ENCODE measurements at regions not wholly inside any gene's neighbourhood (a gene's known extent, or its start where the extent isn't known, plus 50 kb on each side); places are given as distances from the start of the nearest gene placed in this dataset.

DNA sequence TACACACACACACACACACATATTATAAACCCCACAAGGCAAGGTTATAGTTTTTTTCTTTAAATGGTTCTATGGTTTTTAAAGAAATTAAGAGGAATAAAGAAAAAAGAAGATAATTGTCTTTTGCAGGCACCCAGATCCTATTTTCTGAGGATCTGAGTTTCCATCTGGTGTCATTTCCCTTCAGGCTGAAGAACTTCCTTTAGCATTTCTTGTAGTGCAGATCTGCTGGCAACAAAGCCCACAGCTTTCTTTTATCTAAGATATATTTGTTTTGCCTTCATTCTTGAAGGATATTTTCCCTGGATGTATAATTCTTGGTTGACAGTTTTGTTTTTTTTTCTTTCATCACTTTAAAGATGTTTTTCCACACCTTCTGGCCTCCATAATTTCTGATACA, 57.6 kb upstream of the PMEPA1 start:
- H3K4me1 Mint-ChIP-seq = peaks cover 18% of the 10 kb centered on the region
- H3K9me3 Mint-ChIP-seq = no peaks in the 10 kb centered on the region; the same call in 2 of the 3 replicates
- no peaks in the 10 kb centered on the region for H3F3A ChIP-seq (replicated peaks; ENCODE audit: low read depth)
- no peak overlapping the region for H3K27ac ChIP-seq (ENCODE audit: low read depth)
- ATAC-seq = no peak
- H2AFZ ChIP-seq = no peak overlapping the region
- no peak overlapping the region for H3K4me2 ChIP-seq
- TF ChIP-seq JUNB (IDR thresholded peaks at IDR 0.05; ENCODE audit: unreplicated experiment) (no peak), EZH2phosphoT487 (IDR thresholded peaks at IDR 0.05; ENCODE audit: unreplicated experiment) (no peak), EZH2 (IDR thresholded peaks at IDR 0.05; ENCODE audit: low read depth, unreplicated experiment) (no peak), ZNF114 (CRISPR knock-in tag; IDR thresholded peaks at IDR 0.05) (no peak), CREB1 (CRISPR knock-in tag; IDR thresholded peaks at IDR 0.05; ENCODE audit: low read depth) (no peak), POLR2AphosphoS5 (IDR thresholded peaks at IDR 0.05; ENCODE audit: low read depth) (no peak), STAT1 (IDR thresholded peaks at IDR 0.05; ENCODE audit: unreplicated experiment) (no peak), ZNF331 (CRISPR knock-in tag; IDR thresholded peaks at IDR 0.05; ENCODE audit: low read depth) (no peak)
- TF ChIP-seq, protein P1, sequence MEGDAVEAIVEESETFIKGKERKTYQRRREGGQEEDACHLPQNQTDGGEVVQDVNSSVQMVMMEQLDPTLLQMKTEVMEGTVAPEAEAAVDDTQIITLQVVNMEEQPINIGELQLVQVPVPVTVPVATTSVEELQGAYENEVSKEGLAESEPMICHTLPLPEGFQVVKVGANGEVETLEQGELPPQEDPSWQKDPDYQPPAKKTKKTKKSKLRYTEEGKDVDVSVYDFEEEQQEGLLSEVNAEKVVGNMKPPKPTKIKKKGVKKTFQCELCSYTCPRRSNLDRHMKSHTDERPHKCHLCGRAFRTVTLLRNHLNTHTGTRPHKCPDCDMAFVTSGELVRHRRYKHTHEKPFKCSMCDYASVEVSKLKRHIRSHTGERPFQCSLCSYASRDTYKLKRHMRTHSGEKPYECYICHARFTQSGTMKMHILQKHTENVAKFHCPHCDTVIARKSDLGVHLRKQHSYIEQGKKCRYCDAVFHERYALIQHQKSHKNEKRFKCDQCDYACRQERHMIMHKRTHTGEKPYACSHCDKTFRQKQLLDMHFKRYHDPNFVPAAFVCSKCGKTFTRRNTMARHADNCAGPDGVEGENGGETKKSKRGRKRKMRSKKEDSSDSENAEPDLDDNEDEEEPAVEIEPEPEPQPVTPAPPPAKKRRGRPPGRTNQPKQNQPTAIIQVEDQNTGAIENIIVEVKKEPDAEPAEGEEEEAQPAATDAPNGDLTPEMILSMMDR (conservative IDR thresholded peaks at IDR 0.05; ENCODE audit: low read depth in 2 of 2) = no peak
- TF ChIP-seq, protein P2, sequence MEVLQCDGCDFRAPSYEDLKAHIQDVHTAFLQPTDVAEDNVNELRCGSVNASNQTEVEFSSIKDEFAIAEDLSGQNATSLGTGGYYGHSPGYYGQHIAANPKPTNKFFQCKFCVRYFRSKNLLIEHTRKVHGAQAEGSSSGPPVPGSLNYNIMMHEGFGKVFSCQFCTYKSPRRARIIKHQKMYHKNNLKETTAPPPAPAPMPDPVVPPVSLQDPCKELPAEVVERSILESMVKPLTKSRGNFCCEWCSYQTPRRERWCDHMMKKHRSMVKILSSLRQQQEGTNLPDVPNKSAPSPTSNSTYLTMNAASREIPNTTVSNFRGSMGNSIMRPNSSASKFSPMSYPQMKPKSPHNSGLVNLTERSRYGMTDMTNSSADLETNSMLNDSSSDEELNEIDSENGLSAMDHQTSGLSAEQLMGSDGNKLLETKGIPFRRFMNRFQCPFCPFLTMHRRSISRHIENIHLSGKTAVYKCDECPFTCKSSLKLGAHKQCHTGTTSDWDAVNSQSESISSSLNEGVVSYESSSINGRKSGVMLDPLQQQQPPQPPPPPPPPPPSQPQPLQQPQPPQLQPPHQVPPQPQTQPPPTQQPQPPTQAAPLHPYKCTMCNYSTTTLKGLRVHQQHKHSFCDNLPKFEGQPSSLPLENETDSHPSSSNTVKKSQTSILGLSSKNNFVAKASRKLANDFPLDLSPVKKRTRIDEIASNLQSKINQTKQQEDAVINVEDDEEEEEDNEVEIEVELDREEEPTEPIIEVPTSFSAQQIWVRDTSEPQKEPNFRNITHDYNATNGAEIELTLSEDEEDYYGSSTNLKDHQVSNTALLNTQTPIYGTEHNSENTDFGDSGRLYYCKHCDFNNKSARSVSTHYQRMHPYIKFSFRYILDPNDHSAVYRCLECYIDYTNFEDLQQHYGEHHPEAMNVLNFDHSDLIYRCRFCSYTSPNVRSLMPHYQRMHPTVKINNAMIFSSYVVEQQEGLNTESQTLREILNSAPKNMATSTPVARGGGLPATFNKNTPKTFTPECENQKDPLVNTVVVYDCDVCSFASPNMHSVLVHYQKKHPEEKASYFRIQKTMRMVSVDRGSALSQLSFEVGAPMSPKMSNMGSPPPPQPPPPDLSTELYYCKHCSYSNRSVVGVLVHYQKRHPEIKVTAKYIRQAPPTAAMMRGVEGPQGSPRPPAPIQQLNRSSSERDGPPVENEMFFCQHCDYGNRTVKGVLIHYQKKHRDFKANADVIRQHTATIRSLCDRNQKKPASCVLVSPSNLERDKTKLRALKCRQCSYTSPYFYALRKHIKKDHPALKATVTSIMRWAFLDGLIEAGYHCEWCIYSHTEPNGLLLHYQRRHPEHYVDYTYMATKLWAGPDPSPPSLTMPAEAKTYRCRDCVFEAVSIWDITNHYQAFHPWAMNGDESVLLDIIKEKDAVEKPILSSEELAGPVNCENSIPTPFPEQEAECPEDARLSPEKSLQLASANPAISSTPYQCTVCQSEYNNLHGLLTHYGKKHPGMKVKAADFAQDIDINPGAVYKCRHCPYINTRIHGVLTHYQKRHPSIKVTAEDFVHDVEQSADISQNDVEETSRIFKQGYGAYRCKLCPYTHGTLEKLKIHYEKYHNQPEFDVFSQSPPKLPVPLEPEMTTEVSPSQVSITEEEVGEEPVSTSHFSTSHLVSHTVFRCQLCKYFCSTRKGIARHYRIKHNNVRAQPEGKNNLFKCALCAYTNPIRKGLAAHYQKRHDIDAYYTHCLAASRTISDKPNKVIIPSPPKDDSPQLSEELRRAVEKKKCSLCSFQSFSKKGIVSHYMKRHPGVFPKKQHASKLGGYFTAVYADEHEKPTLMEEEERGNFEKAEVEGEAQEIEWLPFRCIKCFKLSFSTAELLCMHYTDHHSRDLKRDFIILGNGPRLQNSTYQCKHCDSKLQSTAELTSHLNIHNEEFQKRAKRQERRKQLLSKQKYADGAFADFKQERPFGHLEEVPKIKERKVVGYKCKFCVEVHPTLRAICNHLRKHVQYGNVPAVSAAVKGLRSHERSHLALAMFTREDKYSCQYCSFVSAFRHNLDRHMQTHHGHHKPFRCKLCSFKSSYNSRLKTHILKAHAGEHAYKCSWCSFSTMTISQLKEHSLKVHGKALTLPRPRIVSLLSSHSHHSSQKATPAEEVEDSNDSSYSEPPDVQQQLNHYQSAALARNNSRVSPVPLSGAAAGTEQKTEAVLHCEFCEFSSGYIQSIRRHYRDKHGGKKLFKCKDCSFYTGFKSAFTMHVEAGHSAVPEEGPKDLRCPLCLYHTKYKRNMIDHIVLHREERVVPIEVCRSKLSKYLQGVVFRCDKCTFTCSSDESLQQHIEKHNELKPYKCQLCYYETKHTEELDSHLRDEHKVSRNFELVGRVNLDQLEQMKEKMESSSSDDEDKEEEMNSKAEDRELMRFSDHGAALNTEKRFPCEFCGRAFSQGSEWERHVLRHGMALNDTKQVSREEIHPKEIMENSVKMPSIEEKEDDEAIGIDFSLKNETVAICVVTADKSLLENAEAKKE (CRISPR knock-in tag; IDR thresholded peaks at IDR 0.05) = no peak
- TF ChIP-seq, protein P3, sequence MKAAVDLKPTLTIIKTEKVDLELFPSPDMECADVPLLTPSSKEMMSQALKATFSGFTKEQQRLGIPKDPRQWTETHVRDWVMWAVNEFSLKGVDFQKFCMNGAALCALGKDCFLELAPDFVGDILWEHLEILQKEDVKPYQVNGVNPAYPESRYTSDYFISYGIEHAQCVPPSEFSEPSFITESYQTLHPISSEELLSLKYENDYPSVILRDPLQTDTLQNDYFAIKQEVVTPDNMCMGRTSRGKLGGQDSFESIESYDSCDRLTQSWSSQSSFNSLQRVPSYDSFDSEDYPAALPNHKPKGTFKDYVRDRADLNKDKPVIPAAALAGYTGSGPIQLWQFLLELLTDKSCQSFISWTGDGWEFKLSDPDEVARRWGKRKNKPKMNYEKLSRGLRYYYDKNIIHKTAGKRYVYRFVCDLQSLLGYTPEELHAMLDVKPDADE (IDR thresholded peaks at IDR 0.05) = no peak
- TF ChIP-seq, protein P4, sequence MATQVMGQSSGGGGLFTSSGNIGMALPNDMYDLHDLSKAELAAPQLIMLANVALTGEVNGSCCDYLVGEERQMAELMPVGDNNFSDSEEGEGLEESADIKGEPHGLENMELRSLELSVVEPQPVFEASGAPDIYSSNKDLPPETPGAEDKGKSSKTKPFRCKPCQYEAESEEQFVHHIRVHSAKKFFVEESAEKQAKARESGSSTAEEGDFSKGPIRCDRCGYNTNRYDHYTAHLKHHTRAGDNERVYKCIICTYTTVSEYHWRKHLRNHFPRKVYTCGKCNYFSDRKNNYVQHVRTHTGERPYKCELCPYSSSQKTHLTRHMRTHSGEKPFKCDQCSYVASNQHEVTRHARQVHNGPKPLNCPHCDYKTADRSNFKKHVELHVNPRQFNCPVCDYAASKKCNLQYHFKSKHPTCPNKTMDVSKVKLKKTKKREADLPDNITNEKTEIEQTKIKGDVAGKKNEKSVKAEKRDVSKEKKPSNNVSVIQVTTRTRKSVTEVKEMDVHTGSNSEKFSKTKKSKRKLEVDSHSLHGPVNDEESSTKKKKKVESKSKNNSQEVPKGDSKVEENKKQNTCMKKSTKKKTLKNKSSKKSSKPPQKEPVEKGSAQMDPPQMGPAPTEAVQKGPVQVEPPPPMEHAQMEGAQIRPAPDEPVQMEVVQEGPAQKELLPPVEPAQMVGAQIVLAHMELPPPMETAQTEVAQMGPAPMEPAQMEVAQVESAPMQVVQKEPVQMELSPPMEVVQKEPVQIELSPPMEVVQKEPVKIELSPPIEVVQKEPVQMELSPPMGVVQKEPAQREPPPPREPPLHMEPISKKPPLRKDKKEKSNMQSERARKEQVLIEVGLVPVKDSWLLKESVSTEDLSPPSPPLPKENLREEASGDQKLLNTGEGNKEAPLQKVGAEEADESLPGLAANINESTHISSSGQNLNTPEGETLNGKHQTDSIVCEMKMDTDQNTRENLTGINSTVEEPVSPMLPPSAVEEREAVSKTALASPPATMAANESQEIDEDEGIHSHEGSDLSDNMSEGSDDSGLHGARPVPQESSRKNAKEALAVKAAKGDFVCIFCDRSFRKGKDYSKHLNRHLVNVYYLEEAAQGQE (IDR thresholded peaks at IDR 0.05; ENCODE audit: unreplicated experiment) = no peak
- no peaks in the 10 kb centered on the region for H3K27me3 ChIP-seq (ENCODE audit: insufficient read depth)
- no peaks in the 10 kb centered on the region for H4K20me1 ChIP-seq (replicated peaks; ENCODE audit: insufficient read depth)
- no peaks in the 10 kb centered on the region for H3K9me2 ChIP-seq (ENCODE audit: insufficient read depth)
- no peaks in the 10 kb centered on the region for H3K79me2 ChIP-seq (replicated peaks; ENCODE audit: insufficient read depth)
- no peak overlapping the region for H3K4me3 ChIP-seq
- no peak for DNase-seq (ENCODE audit: low spot score)
- peaks cover 2% of the 10 kb centered on the region for H3K27me3 Mint-ChIP-seq (ENCODE audit: insufficient read depth, low read depth, poor library complexity)
- no peaks in the 10 kb centered on the region for H3K36me3 Mint-ChIP-seq (ENCODE audit: low read depth)
- H3K36me3 ChIP-seq (ENCODE audit: insufficient read depth) = no peaks in the 10 kb centered on the region
- no peak overlapping the region for H3K27ac Mint-ChIP-seq
- H3K4me1 ChIP-seq (ENCODE audit: insufficient read depth) = peaks cover under 1% of the 10 kb centered on the region; the same call in 1 of the 2 replicates
- no peak overlapping the region for H3K4me3 Mint-ChIP-seq
